Nephron progenitor cell (in vitro differentiated cells): ENCODE measurements at regions not wholly inside any gene's neighbourhood (a gene's known extent, or its start where the extent isn't known, plus 50 kb on each side); places are given as distances from the start of the nearest gene placed in this dataset.

Experiments used
- DNase-seq: peaks from one replicate; pipeline ENCODE4 v3.0.0; 2021
- H3K27ac Mint-ChIP-seq: 2 replicates; pipeline ENCODE4 v1.8.0; 2021; ENCODE audit warnings: mild to moderate bottlenecking, moderate library complexity, mixed read lengths
- H3K27me3 Mint-ChIP-seq: 2 replicates; pipeline ENCODE4 v1.8.0; 2021; ENCODE audit warnings: mild to moderate bottlenecking, low read depth, mixed read lengths; ENCODE audit not compliant: poor library complexity
- H3K36me3 Mint-ChIP-seq: 2 replicates; pipeline ENCODE4 v1.8.0; 2021; ENCODE audit warnings: low read depth, mixed read lengths
- H3K4me1 Mint-ChIP-seq: 2 replicates; pipeline ENCODE4 v1.8.0; 2021; ENCODE audit warnings: mixed read lengths
- H3K4me3 Mint-ChIP-seq: 2 replicates; pipeline ENCODE4 v1.8.0; 2021; ENCODE audit warnings: mild to moderate bottlenecking, moderate library complexity, mixed read lengths
- H3K9me3 Mint-ChIP-seq: 2 replicates; pipeline ENCODE4 v1.8.0; 2021; ENCODE audit warnings: mild to moderate bottlenecking, moderate library complexity, mixed read lengths
- TF ChIP-seq, protein P1 (sequence below): fragments of 200-600 bp; sonication (generic); IDR thresholded peaks from 2 replicates; pipeline ENCODE4 v1.5.0; 2021; ENCODE audit warnings: antibody characterized with exemption

DNA sequence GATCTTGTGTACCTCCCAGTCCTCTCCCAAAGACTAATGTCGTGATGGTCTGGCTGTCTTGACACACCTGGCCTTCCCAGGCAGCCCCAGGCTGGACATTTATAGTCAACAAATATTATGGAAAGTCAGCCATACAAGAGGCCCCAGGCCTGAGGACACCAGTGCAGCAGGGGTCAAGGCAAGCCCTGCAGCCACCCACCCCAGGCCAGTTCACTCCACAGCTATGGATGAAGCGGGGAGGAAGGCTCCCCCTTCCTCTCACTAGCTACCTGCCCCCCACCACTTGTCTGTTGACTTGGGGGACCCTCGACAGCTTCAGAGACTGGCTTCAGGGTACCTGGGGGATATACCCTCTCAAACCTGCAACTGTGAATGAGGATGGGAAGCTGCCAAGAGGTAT is 132.1 kb downstream of the MRPL14 start:
- TF ChIP-seq, protein P1, sequence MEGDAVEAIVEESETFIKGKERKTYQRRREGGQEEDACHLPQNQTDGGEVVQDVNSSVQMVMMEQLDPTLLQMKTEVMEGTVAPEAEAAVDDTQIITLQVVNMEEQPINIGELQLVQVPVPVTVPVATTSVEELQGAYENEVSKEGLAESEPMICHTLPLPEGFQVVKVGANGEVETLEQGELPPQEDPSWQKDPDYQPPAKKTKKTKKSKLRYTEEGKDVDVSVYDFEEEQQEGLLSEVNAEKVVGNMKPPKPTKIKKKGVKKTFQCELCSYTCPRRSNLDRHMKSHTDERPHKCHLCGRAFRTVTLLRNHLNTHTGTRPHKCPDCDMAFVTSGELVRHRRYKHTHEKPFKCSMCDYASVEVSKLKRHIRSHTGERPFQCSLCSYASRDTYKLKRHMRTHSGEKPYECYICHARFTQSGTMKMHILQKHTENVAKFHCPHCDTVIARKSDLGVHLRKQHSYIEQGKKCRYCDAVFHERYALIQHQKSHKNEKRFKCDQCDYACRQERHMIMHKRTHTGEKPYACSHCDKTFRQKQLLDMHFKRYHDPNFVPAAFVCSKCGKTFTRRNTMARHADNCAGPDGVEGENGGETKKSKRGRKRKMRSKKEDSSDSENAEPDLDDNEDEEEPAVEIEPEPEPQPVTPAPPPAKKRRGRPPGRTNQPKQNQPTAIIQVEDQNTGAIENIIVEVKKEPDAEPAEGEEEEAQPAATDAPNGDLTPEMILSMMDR, result no peak
- peaks cover 9% of the 10 kb centered on the region for H3K9me3 Mint-ChIP-seq
- H3K4me3 Mint-ChIP-seq, result no peak overlapping the region
- no peaks in the 10 kb centered on the region for H3K36me3 Mint-ChIP-seq
- H3K27me3 Mint-ChIP-seq, result peaks cover 13% of the 10 kb centered on the region
- no peak for DNase-seq
- peaks cover 47% of the 10 kb centered on the region for H3K4me1 Mint-ChIP-seq
- H3K27ac Mint-ChIP-seq, result no peak overlapping the region

DNA sequence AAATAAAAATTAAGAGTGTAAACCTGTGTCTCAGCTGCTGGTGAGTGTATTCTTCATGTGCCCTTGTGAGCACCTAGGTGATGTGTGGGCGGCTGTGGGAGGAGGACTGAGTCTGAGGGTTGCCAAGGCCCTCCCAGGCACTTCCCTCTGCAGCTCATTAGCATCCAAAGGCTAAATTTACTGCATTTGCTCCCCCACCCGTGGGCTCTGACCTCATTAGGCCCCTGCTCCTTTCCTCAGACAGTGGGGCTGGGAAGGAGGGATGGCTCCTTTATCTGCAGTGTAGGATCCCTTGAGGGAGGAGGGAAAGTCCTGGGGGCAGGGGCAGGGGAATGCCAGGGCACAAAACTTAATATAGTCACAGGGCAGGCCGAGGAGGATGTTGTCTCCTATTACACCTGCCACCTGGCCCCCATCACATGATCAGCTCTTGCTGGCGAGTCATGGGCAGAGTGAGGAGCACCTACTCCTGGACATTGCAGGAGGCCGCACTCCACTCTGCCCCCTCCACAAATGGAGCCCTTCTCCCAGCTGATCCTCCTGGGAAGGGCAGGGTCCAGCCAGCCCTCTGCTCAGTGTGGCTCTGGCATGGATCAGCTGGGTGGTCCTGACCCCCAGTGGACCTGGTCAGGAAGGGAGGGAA is 133.2 kb downstream of the MRPL14 start:
- TF ChIP-seq, protein P1, result no peak
- peaks cover 49% of the 10 kb centered on the region for H3K4me1 Mint-ChIP-seq
- peaks cover 4% of the 10 kb centered on the region for H3K9me3 Mint-ChIP-seq
- no peak overlapping the region for H3K27ac Mint-ChIP-seq
- H3K36me3 Mint-ChIP-seq, result no peaks in the 10 kb centered on the region
- no peak overlapping the region for H3K4me3 Mint-ChIP-seq
- peaks cover 16% of the 10 kb centered on the region for H3K27me3 Mint-ChIP-seq
- no peak for DNase-seq

DNA sequence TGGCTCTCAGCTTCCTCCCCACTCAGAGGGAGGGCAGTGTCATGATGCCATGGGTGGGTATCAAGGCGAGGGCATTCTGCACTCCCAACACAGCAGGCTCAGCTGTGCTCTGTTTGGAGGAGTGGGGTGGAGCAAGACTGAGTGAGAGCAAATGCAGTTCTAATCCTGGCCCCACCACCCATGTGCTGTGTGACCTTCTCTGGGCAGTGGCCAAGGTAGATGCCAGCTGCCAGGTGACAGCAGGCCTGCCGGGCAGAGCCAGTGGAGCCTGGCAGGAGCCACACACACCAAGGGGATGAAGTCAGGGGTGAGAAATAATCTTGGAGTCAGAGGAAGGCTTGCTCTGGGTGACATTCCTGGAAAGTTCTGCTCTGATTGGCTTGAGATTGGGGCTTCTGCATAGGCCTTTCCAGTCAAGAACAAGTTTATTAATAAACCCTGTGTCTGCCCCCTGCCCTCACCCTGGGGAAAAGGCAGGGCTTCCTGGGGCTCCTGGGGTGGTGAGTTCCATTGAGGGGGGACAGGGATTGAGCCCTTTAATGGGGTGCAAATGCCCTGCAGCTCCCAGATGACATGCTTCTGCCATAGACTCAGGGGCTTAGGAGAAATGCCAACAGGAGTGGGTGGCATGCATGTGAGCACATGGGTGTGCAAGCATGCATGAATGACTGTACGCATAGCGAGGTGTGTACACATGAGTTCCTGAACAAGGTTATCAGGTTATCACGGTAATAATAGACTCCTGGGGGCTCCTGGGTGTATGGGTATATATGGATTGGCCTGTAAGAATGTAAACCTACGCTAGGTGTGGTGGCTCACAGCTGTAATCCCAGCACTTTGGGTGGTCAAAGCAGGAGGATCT is 134.2 kb downstream of the MRPL14 start:
- Mint-ChIP-seq H3K36me3 (no peaks in the 10 kb centered on the region), H3K27ac (no peak overlapping the region), H3K4me3 (no peak overlapping the region), H3K4me1 (peaks cover 45% of the 10 kb centered on the region), H3K9me3 (no peaks in the 10 kb centered on the region), H3K27me3 (peaks cover 12% of the 10 kb centered on the region)
- no peak for DNase-seq
- TF ChIP-seq, protein P1, result no peak

DNA sequence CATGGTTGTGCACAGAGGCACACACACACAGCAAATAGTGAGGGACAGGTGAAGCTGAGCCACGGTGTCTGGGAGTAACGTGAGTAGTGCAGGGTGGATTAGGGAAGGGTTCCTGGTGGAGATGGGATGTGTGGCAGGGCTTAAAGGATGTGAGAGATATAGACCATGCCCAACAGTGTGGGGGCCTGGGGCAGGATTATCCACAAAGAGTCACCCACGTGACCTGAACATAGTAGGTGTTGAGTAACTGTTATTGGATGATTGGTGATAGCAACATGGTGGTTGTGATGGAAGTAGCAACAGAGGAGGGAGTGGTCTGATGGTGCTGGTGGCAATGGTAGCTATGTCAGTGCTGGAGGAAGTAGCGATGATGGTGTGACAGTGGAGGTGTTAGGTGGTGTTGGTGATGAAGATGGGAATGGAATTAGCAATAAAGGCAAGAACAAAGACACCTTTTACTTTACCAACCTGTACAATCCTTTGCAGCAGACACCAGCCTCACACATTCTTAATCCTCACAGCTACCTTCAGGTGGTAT is 135.1 kb downstream of the MRPL14 start:
- DNase-seq, result no peak
- Mint-ChIP-seq H3K4me1 (peaks cover 45% of the 10 kb centered on the region), H3K9me3 (no peaks in the 10 kb centered on the region), H3K36me3 (no peaks in the 10 kb centered on the region), H3K27me3 (peaks cover 12% of the 10 kb centered on the region), H3K4me3 (no peak overlapping the region), H3K27ac (no peak overlapping the region)
- TF ChIP-seq, protein P1, result no peak

DNA sequence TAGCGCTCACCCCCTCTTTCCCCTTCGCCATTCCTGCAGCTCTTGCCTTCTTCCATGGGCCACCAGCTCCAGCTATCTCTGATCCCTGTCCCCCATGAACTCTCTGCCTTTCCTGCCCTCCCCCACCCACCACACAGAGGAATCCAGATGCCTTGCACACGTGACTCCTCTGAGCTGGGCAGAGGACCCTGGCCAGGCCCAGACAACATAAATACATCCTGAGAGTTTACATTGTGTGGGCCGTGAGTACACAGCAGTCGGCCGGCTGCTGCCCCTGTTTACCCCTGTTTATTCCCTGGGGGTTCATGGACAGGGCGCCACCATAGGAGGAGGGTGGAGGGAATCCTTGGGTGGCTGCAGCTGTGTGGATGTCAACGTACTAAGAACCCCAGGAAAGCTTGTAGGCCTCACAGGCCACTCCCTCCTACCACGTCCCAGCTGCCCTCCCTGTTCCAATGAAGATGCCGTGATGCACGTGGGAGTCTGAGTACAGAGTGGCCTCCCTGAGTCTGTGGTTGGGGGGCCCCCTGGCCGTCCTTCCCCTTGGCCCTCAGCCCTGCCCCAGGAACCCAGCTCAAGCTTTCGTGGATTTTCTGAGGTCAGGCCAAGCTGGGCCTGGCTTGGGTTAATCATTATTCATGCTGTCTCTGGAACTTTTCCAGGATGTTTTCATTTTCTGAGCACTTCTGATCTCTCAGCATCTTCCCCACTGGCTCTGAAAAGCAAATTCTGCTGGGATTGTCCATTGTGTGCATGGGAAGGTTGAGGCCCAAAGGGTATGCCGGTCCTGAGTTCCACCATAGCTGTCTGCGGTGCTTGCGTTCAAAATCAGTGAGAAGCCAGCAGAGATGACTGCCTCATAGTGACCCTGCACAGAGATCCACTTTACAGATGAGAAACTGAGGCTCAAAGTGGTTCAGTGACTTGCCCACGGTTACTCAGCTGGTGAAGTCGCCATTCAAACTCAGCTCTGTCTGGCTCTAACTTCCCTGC is 136.3 kb downstream of the MRPL14 start:
- TF ChIP-seq, protein P1, result no peak
- Mint-ChIP-seq H3K9me3 (no peaks in the 10 kb centered on the region), H3K36me3 (no peaks in the 10 kb centered on the region), H3K4me3 (no peak overlapping the region), H3K4me1 (peaks cover 45% of the 10 kb centered on the region), H3K27ac (no peak overlapping the region), H3K27me3 (peaks cover 16% of the 10 kb centered on the region)
- DNase-seq, result no peak
